HL-60 (cell line): ENCODE measurements at regions not wholly inside any gene's neighbourhood (a gene's known extent, or its start where the extent isn't known, plus 50 kb on each side); places are given as distances from the start of the nearest gene placed in this dataset.

ENCODE experiments used
- CTCF ChIP-seq: IDR thresholded peaks from one replicate; pipeline ENCODE4 v1.5.1; 2011; ENCODE audit warnings: low read length, control low read depth, inconsistent platforms; ENCODE audit not compliant: insufficient read depth
- GABPA ChIP-seq: IDR thresholded peaks from 2 replicates; pipeline ENCODE4 v1.6.1; 2012; ENCODE audit warnings: low read depth
- POLR2AphosphoS5 ChIP-seq: IDR thresholded peaks from 2 replicates; pipeline ENCODE4 v1.6.1; 2012; ENCODE audit warnings: low read depth
- SPI1 ChIP-seq: IDR thresholded peaks from 2 replicates; pipeline ENCODE4 v1.6.1; 2012; ENCODE audit warnings: low read depth, mild to moderate bottlenecking, borderline replicate concordance

GRCh38 chr18:54004828-54005227, 219.6 kb downstream of the MBD2 start:
- no peak for TF ChIP-seq CTCF
- TF ChIP-seq POLR2AphosphoS5, result no peak
- TF ChIP-seq GABPA, result no peak
- no peak for TF ChIP-seq SPI1
